Spleen (tissue), 11 donors: ENCODE measurements at regions not wholly inside any gene's neighbourhood (a gene's known extent, or its start where the extent isn't known, plus 50 kb on each side); places are given as distances from the start of the nearest gene placed in this dataset.

Experiments used
- DNase-seq: peaks from one replicate; pipeline ENCODE4 v3.0.0-alpha.2; 2020
- H3K27ac ChIP-seq, 8 donors: fragments of 200-600 bp; sonication (generic) in 7 of 8; 1 replicate in 4 of 8; 2 replicates in 4 of 8; pipeline versions ENCODE4 v1.5.0 to v1.8.0; 2016 to 2021; ENCODE audit warnings: inconsistent platforms in 4 of 8, mild to moderate bottlenecking in 4 of 8, moderate library complexity in 1 of 8
- H3K27me3 ChIP-seq, 7 donors: fragments of 200-600 bp; sonication (generic) in 6 of 7; replicated peaks in 1 of 7; 1 replicate in 4 of 7; 2 replicates in 3 of 7; pipeline versions ENCODE4 v1.5.0 to v1.8.0; 2016 to 2021; ENCODE audit warnings: inconsistent platforms in 3 of 7, mild to moderate bottlenecking in 1 of 7
- H3K36me3 ChIP-seq, 6 donors: fragments of 200-600 bp; sonication (generic) in 5 of 6; 1 replicate in 4 of 6; 2 replicates in 2 of 6; pipeline versions ENCODE4 v1.5.0 to v1.8.0; 2016 to 2021; ENCODE audit warnings: inconsistent platforms in 2 of 6
- H3K4me1 ChIP-seq, 6 donors: fragments of 200-600 bp; sonication (generic) in 5 of 6; 1 replicate in 3 of 6; 2 replicates in 3 of 6; pipeline versions ENCODE4 v1.5.0 to v1.8.0; 2016 to 2021; ENCODE audit warnings: inconsistent platforms in 3 of 6
- H3K4me3 ChIP-seq, 8 donors: fragments of 200-600 bp; sonication (generic) in 7 of 8; 1 replicate in 4 of 8; 2 replicates in 4 of 8; pipeline versions ENCODE4 v1.5.0 to v1.8.0; 2016 to 2021; ENCODE audit warnings: inconsistent platforms in 4 of 8, mild to moderate bottlenecking in 4 of 8, moderate library complexity in 2 of 8
- H3K9me3 ChIP-seq, 8 donors: fragments of 200-600 bp; sonication (generic) in 7 of 8; 1 replicate in 4 of 8; 2 replicates in 4 of 8; pipeline versions ENCODE4 v1.5.0 to v1.8.0; 2016 to 2021; ENCODE audit warnings: inconsistent platforms in 4 of 8
- CTCF ChIP-seq, 11 experiments: fragments of 200-600 bp in 7 of 11; fragments of 450-650 bp in 4 of 11; sonication (generic) in 4 of 11; IDR thresholded peaks in 8 of 11; conservative IDR thresholded peaks in 3 of 11; 1 replicate in 7 of 11; 2 replicates in 4 of 11; pipeline versions ENCODE4 v1.4.0 to v1.8.0; 2016 to 2021; ENCODE audit warnings: antibody characterized with exemption in 11 of 11, inconsistent platforms in 4 of 11, mild to moderate bottlenecking in 1 of 11
- POLR2A ChIP-seq, 3 donors: fragments of 450-650 bp; IDR thresholded peaks; one replicate each; pipeline ENCODE4 v1.5.1; 2017; ENCODE audit warnings: antibody characterized with exemption in 3 of 3, mild to moderate bottlenecking in 1 of 3
- POLR2AphosphoS5 ChIP-seq, 3 donors: sonication (generic); formaldehyde crosslinking; IDR thresholded peaks; one replicate each; pipeline ENCODE4 v1.5.1; 2017; ENCODE audit warnings: antibody characterized with exemption in 3 of 3
- WGBS, 5 donors: extraction: QIAGEN DNeasy Blood & Tissue Kit in 3 of 5; methylation state at CpG; one replicate each; pipeline versions ENCODE4 v1.1.5 to v1.1.7; 2013 to 2018; 5-methylcytosine and 5-hydroxymethylcytosine counted together
- intact Hi-C: fragments of 100-400 bp; cut with DNase I; formaldehyde crosslinking; loops from one replicate; pipeline ENCODE4 v1.15.0; 2023; ENCODE audit warnings: low total_unique reads
- donor health status: healthy with polysubstance abuse.
- donor health status: DM: no; HTN: no; CAD: no; lungs with moderate emphysema.
- donor health status: DM: no; HTN: no; CAD: no.
- donor health status: Bipolar disorder and iron deficiency.
- donor health status: healthy.
- donor health status: DM: no; HTN: no; CAD: no.
- donor health status: DM: yes; HTN: yes; CAD: no.

DNA sequence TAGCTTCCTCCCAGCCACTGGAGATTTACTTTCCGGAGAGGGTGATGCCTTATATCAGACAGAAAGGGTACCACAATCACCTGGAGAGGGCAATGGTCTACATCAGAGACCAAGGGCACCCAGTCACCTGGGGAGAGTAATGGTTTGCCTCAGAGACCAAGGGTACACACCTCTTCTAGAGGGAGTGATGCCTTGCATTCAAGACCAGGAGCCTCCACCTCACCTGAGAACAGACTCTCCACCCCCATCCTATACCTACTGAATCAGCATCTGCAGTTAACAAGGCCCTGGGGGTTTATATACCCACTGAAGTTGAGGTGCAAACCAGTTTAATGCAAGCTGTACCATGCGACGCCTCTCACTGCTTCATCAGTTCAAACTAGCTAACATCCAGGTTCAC is 270.2 kb upstream of the IGFBP3 start:
- 91 to 94% (median 93%) methylated on average over 3 of the region's 3 CpGs for WGBS, 5 donors
- TF ChIP-seq CTCF (IDR thresholded peaks at IDR 0.05 in 8 of 11, conservative IDR thresholded peaks at IDR 0.05 in 3 of 11) (no peak), POLR2AphosphoS5 (IDR thresholded peaks at IDR 0.05) (no peak), POLR2A (IDR thresholded peaks at IDR 0.05) (no peak)
- no peak overlapping the region for H3K4me3 ChIP-seq
- intact Hi-C loops, result no loop called here
- no peaks in the 10 kb centered on the region for H3K9me3 ChIP-seq
- H3K36me3 ChIP-seq, result no peaks in the 10 kb centered on the region
- no peaks in the 10 kb centered on the region for H3K27me3 ChIP-seq
- no peaks in the 10 kb centered on the region for H3K4me1 ChIP-seq
- DNase-seq, result no peak
- no peak overlapping the region for H3K27ac ChIP-seq

DNA sequence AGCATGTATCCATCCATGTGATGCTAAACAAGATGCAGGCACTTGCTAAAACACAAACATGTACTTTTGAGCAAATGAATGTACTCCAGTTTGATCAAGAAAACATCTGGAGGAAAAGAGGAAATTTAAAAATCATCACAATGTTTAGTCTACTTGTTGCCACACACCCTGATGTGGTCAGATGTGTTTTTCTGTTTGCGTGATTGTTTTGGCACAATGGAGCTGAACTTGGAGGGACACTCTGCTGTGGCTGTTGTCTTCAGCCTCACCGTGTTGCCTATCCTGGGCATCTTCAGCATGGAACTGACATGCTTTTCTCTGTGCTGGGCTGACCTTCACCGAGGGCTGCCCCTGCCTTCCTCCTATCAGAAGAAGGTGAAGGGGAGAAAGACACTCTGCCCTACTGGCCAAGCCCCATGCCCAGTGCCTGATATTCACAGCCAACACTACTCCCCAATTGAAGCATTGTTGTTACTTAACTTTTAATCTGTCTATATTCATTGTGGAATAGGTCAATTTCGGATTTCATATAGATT is 268.3 kb upstream of the IGFBP3 start:
- DNase-seq, result no peak
- WGBS, 5 donors, result 67 to 89% (median 86%) methylated on average over 4 of the region's 4 CpGs
- no peak overlapping the region for H3K4me3 ChIP-seq
- TF ChIP-seq CTCF (IDR thresholded peaks at IDR 0.05 in 8 of 11, conservative IDR thresholded peaks at IDR 0.05 in 3 of 11) (no peak), POLR2A (IDR thresholded peaks at IDR 0.05) (no peak), POLR2AphosphoS5 (IDR thresholded peaks at IDR 0.05) (no peak)
- H3K27ac ChIP-seq, result no peak overlapping the region
- no peaks in the 10 kb centered on the region for H3K4me1 ChIP-seq
- intact Hi-C loops, result no loop called here
- H3K9me3 ChIP-seq, result no peaks in the 10 kb centered on the region
- no peaks in the 10 kb centered on the region for H3K36me3 ChIP-seq
- H3K27me3 ChIP-seq, result no peaks in the 10 kb centered on the region

GRCh38 chr7:46186131-46186530 is 265.1 kb upstream of the IGFBP3 start:
- intact Hi-C loops, result no loop called here
- no peaks in the 10 kb centered on the region for H3K4me1 ChIP-seq
- TF ChIP-seq POLR2AphosphoS5 (IDR thresholded peaks at IDR 0.05), result no peak
- TF ChIP-seq POLR2A (IDR thresholded peaks at IDR 0.05), result no peak
- TF ChIP-seq CTCF (IDR thresholded peaks at IDR 0.05 in 8 of 11, conservative IDR thresholded peaks at IDR 0.05 in 3 of 11), result no peak

DNA sequence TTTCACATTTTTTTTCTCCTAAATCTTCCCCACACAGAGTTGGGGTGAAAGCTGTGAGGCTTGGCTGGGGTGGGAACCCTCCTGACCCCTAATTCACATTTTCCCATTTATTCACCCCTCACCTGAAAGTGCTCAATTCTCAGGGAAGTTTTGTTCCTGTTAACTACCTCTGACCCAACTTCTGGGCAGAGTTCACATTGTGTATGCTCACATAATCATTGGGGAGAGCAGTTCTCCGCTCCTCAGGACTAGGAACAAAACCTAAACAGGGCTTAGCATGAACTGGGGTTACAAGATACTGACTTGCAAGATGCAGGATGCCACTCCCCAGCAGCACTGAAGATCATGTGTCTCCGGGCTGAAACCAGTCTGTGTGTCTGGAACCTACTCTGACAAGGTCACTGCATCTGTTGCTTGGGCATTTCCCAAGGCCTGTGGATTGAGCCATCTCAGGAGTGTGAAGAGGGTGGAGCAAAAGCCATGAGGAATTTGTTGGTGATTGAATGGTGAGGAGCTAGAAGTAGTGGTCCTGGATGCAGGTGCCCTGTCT is 258.1 kb upstream of the IGFBP3 start:
- Histone ChIP-seq H3K27ac (no peak overlapping the region), H3K4me1 (peaks cover 0 to 4% (median 0%) of the 10 kb centered on the region in 6 donors), H3K27me3 (no peaks in the 10 kb centered on the region), H3K9me3 (peaks cover 0 to 16% (median 8%) of the 10 kb centered on the region in 8 donors), H3K4me3 (no peak overlapping the region), H3K36me3 (no peaks in the 10 kb centered on the region)
- TF ChIP-seq POLR2AphosphoS5 (IDR thresholded peaks at IDR 0.05), result no peak
- TF ChIP-seq CTCF (IDR thresholded peaks at IDR 0.05 in 8 of 11, conservative IDR thresholded peaks at IDR 0.05 in 3 of 11), result no peak
- no peak for TF ChIP-seq POLR2A (IDR thresholded peaks at IDR 0.05)
- DNase-seq, result no peak
- intact Hi-C loops, result no loop called here
- 70 to 84% (median 73%) methylated on average over 2 of the region's 2 CpGs for WGBS, 5 donors

More at GRCh38 chr7:46186131-46186530, 265.1 kb upstream of the IGFBP3 start:
- WGBS, 5 donors, result 72 to 95% (median 81%) methylated on average over 1 of the region's 1 CpG
- Histone ChIP-seq H3K4me3 (no peak overlapping the region), H3K27ac (no peak overlapping the region), H3K36me3 (no peaks in the 10 kb centered on the region), H3K9me3 (peaks cover 0 to 11% (median 5%) of the 10 kb centered on the region in 8 donors), H3K27me3 (no peaks in the 10 kb centered on the region)
- no peak for DNase-seq
